ENCODE measurements at regions not wholly inside any gene's neighbourhood (a gene's known extent, or its start where the extent isn't known, plus 50 kb on each side); places are given as distances from the start of the nearest gene placed in this dataset.

DNA sequence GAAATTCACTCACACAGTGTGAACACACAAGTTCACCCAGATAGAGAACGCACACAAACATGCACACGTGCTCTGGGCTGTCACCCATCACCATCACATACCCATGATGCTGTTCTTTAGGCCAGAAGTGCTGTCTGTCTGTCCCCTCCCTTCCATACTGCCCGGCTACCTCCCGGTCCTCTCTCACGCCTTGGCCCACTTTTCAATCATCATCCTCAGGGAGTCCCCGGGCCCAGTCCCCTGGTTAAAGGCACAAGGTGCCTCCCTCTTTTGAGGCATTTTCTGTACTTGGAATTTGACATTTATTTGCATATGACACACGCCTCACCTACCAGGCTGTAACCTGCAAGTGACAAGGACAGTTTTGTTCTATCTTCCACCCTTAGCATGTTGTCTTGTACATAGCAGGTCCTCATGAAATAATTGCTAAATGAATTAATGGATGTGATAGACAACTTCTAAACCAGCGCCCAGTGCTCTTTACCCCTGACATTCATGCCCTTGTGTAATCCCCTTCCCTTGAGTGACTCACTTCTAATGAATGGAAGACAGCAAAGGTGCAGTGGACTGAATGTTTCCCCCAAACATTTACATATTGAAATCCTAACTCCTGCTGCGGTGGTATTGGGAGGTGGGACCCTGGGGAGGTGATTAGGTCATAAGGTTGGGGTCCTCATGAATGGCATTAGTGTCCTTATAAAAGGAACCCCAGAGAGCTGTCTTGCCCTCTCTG is 73.9 kb upstream of the ADPGK start:
- no peak overlapping the region for H3K27ac ChIP-seq
- no peak for DNase-seq (ENCODE audit: low spot score)
- no peak overlapping the region for H3K4me3 ChIP-seq
- H3K36me3 ChIP-seq = no peaks in the 10 kb centered on the region
- H3K27me3 ChIP-seq = no peaks in the 10 kb centered on the region
- no peaks in the 10 kb centered on the region for H3K9me3 ChIP-seq
- no peaks in the 10 kb centered on the region for H3K4me1 ChIP-seq
- TF ChIP-seq, protein P1, sequence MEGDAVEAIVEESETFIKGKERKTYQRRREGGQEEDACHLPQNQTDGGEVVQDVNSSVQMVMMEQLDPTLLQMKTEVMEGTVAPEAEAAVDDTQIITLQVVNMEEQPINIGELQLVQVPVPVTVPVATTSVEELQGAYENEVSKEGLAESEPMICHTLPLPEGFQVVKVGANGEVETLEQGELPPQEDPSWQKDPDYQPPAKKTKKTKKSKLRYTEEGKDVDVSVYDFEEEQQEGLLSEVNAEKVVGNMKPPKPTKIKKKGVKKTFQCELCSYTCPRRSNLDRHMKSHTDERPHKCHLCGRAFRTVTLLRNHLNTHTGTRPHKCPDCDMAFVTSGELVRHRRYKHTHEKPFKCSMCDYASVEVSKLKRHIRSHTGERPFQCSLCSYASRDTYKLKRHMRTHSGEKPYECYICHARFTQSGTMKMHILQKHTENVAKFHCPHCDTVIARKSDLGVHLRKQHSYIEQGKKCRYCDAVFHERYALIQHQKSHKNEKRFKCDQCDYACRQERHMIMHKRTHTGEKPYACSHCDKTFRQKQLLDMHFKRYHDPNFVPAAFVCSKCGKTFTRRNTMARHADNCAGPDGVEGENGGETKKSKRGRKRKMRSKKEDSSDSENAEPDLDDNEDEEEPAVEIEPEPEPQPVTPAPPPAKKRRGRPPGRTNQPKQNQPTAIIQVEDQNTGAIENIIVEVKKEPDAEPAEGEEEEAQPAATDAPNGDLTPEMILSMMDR (IDR thresholded peaks at IDR 0.05) = no peak

DNA sequence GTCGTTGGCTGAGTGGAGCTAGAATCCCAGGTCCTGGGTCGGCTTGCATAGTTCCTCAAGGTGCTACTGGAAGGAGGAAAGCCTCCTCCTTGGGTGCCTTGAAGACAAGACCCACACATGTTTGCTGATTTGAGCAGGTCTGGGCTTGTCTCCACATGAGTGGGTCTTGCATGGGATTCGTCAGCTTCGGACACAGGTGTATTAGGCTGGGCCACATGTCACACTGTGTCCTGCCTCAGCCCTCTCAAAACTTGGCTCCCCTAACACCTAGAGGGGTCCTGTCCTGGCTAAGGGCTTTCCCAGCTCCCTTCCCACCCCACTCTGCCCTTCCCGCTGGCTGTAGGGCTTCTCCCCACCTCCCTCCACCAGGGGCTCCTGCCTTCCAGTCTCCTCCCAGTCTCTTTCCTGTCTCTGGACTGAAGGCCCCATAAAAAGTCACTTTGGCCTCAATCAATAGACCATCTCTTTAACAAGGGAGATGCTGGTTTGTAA is 73.0 kb upstream of the ADPGK start:
- Histone ChIP-seq H3K4me3 (no peak overlapping the region), H3K9me3 (no peaks in the 10 kb centered on the region), H3K36me3 (no peaks in the 10 kb centered on the region), H3K4me1 (no peaks in the 10 kb centered on the region), H3K27ac (no peak overlapping the region), H3K27me3 (no peaks in the 10 kb centered on the region)
- DNase-seq (ENCODE audit: low spot score) = no peak
- TF ChIP-seq, protein P1 (IDR thresholded peaks at IDR 0.05) = no peak

DNA sequence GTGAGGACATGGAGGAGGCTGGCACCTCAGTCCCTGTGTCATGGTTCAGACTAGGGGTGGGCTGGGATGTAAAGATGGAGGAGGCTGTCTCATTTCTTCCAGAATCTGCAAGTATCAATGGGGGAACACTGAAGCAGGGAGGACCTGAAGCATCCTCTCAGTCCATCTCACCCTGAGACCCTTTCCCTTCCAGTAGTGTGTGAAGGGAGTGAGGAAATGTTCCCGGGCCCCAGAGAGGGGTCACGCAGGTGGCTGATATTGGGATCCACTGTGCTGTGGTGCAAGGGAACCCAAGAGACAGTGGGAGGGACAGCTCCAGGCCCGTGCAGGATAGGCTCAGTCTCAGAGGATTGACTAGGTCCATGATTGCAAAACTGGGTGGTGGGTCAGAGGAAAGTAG is 72.2 kb upstream of the ADPGK start:
- Histone ChIP-seq H3K4me1 (no peaks in the 10 kb centered on the region), H3K9me3 (no peaks in the 10 kb centered on the region), H3K36me3 (no peaks in the 10 kb centered on the region), H3K4me3 (no peak overlapping the region), H3K27ac (no peak overlapping the region), H3K27me3 (no peaks in the 10 kb centered on the region)
- TF ChIP-seq, protein P1 (IDR thresholded peaks at IDR 0.05) = no peak
- DNase-seq (ENCODE audit: low spot score) = no peak

DNA sequence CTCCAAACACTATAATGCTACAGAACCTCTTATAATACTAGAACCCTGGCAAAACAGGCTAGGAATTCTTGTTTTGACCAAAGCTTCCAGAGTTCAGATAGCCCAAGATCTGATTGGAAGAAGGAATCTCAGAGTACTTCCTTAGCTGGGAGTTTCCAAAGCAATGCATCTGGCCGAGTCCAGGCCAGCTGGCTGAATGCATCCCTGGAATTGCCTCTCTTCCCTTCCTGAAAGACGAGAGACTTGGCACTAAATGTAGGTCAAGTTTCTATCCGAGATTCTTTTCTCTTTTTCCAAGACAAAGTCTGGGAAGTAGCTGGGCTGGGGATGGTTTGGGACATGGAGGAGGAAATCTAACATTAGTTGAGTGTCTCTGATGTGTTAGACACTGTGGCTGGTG is 68.7 kb upstream of the ADPGK start:
- H3K4me1 ChIP-seq = no peaks in the 10 kb centered on the region
- no peaks in the 10 kb centered on the region for H3K9me3 ChIP-seq
- H3K4me3 ChIP-seq = no peak overlapping the region
- H3K36me3 ChIP-seq = no peaks in the 10 kb centered on the region
- no peak for DNase-seq (ENCODE audit: low spot score)
- H3K27me3 ChIP-seq = no peaks in the 10 kb centered on the region
- TF ChIP-seq, protein P1 (IDR thresholded peaks at IDR 0.05) = no peak
- no peak overlapping the region for H3K27ac ChIP-seq

DNA sequence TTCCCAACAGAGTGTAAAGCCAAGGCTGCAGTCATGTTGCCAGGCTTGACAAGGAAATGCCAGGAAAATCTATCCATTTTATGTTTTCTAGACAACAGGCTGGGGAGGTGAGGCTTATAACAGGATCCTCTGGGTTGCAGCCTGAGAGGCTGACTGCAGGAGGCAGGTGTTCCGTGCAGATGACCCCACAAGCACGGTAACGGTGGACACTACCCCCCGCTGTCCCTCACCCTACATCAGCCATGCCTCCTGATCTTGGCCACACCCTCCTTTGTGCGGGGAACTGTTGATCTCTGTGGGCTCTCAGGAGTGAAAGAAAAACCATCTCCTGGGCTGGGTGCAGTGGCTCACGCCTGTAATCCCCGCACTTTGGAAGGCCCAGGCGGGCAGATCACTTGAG is 68.0 kb upstream of the ADPGK start:
- no peak for DNase-seq (ENCODE audit: low spot score)
- Histone ChIP-seq H3K36me3 (no peaks in the 10 kb centered on the region), H3K27ac (no peak overlapping the region), H3K27me3 (no peaks in the 10 kb centered on the region), H3K4me3 (no peak overlapping the region), H3K9me3 (no peaks in the 10 kb centered on the region), H3K4me1 (no peaks in the 10 kb centered on the region)
- TF ChIP-seq, protein P1 (IDR thresholded peaks at IDR 0.05) = no peak

DNA sequence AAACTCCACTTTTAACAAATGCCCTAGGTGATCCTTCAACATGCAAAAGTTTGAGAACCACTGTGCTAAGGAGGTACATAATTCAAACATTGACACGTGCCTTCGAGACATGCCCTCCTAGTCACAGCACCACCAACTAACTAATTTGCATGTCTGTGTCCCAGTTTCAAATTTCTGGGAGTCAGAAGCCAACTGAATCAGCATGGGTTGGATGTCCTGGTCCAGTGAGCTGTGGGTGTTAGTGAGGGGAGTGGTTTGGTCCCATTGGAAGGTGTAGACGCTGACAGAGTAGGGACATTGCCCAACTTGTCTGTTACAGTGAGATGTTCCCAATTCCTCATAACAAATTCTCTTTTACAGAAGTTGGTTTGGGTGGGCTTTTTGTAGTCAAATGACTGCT is 67.3 kb upstream of the ADPGK start:
- Histone ChIP-seq H3K9me3 (no peaks in the 10 kb centered on the region), H3K27ac (no peak overlapping the region), H3K36me3 (no peaks in the 10 kb centered on the region), H3K27me3 (no peaks in the 10 kb centered on the region), H3K4me1 (no peaks in the 10 kb centered on the region), H3K4me3 (no peak overlapping the region)
- TF ChIP-seq, protein P1 (IDR thresholded peaks at IDR 0.05) = no peak
- no peak for DNase-seq (ENCODE audit: low spot score)
